ENCODE measurements at regions not wholly inside any gene's neighbourhood (a gene's known extent, or its start where the extent isn't known, plus 50 kb on each side); places are given as distances from the start of the nearest gene placed in this dataset.

DNA sequence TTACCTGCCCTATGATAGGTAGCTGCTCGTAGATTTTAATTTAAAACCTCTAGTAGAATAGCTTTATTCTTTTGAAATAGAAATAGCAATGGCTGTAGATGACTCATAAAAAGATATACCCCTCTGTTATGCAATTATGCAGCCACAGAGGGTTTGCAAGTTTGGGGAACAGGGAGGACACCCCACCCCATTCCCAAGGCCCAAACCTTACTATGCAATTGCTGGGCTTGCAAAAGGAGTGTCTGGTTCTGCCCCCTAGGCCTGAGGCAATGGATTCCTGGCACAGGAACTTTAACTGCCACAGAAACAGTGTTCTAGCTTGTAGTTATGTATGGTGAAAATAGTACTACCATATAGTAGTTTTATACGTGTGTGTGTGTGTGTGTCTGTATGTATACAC is 403.3 kb downstream of the ADAMTS20 start:
- TF ChIP-seq, protein P1, sequence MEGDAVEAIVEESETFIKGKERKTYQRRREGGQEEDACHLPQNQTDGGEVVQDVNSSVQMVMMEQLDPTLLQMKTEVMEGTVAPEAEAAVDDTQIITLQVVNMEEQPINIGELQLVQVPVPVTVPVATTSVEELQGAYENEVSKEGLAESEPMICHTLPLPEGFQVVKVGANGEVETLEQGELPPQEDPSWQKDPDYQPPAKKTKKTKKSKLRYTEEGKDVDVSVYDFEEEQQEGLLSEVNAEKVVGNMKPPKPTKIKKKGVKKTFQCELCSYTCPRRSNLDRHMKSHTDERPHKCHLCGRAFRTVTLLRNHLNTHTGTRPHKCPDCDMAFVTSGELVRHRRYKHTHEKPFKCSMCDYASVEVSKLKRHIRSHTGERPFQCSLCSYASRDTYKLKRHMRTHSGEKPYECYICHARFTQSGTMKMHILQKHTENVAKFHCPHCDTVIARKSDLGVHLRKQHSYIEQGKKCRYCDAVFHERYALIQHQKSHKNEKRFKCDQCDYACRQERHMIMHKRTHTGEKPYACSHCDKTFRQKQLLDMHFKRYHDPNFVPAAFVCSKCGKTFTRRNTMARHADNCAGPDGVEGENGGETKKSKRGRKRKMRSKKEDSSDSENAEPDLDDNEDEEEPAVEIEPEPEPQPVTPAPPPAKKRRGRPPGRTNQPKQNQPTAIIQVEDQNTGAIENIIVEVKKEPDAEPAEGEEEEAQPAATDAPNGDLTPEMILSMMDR (conservative IDR thresholded peaks at IDR 0.05 in 1 of 2, IDR thresholded peaks at IDR 0.05 in 1 of 2; ENCODE audit: low read depth in 1 of 2, low read length in 2 of 2), result no peak
- no peak for TF ChIP-seq EZH2 (IDR thresholded peaks at IDR 0.05; ENCODE audit: low read length, missing control alignments)

All from fibroblast of lung (primary cell).